PC-3 (cell line): ENCODE measurements at regions not wholly inside any gene's neighbourhood (a gene's known extent, or its start where the extent isn't known, plus 50 kb on each side); places are given as distances from the start of the nearest gene placed in this dataset.

Experiments
- ATAC-seq: fragments of 200-7000 bp; cut with Tn5 transposase; 2 replicates; pipeline ENCODE4 v1.9.1; 2020; ENCODE audit warnings: mild to moderate bottlenecking, moderate library complexity
- BruUV-seq: library from RNA; stranded (reverse); fragments of 400-500 nt; replicated peaks from 2 replicates; lab custom pipeline; 2021; lab: Mats Ljungman, UMichigan
- CTCF ChIA-PET: fragments of 300-600 bp; sonication (Branson Sonifier 250); formaldehyde crosslinking; loops from one replicate; lab custom pipeline; 2022; ENCODE audit warnings: antibody characterized with exemption; lab: Charles Lee
- POLR2A ChIA-PET: fragments of 300-600 bp; sonication (Branson Sonifier 250); formaldehyde crosslinking; loops from one replicate; lab custom pipeline; 2022; ENCODE audit warnings: antibody characterized with exemption; ENCODE audit not compliant: unreplicated experiment; lab: Charles Lee
- DNase-seq: peaks from one replicate; pipeline ENCODE4 v3.0.0-alpha.2; 2015
- H2AFZ ChIP-seq: fragments of 300-600 bp; sonication (generic); 2 replicates; pipeline ENCODE4 v1.6.0; 2016; ENCODE audit warnings: antibody characterized with exemption, low read length
- H3F3A ChIP-seq: fragments of 300-600 bp; sonication (generic); one replicate; pipeline ENCODE4 v1.6.0; 2017; ENCODE audit warnings: antibody characterized with exemption, low read length, control low read depth, mild to moderate bottlenecking; ENCODE audit not compliant: unreplicated experiment
- H3K27ac ChIP-seq: fragments of 300-600 bp; sonication (generic); 2 replicates; pipeline ENCODE4 v1.5.1; 2016; ENCODE audit warnings: mild to moderate bottlenecking, low read length
- H3K27me3 ChIP-seq: fragments of 300-600 bp; sonication (generic); 2 replicates; pipeline ENCODE4 v1.6.1; 2016; ENCODE audit warnings: low read length, mixed read lengths
- H3K36me3 ChIP-seq: fragments of 300-600 bp; sonication (generic); 2 replicates; pipeline ENCODE4 v1.6.1; 2016; ENCODE audit warnings: low read depth, mixed run types, low read length, mixed read lengths
- H3K4me1 ChIP-seq: fragments of 300-600 bp; sonication (generic); 2 replicates; pipeline ENCODE4 v1.5.1; 2016; ENCODE audit warnings: low read length; ENCODE audit not compliant: insufficient read depth
- H3K4me2 ChIP-seq: fragments of 300-600 bp; sonication (generic); 2 replicates; pipeline ENCODE4 v1.6.0; 2016; ENCODE audit warnings: low read length
- H3K4me3 ChIP-seq: fragments of 300-600 bp; sonication (generic); 2 replicates; pipeline ENCODE4 v1.5.1; 2016; ENCODE audit warnings: mild to moderate bottlenecking, low read length, mixed read lengths
- H3K79me2 ChIP-seq: fragments of 300-600 bp; sonication (generic); 2 replicates; pipeline ENCODE4 v1.6.1; 2017; ENCODE audit warnings: low read length, mixed read lengths
- H3K9ac ChIP-seq: fragments of 300-600 bp; sonication (generic); 2 replicates; pipeline ENCODE4 v1.6.0; 2016; ENCODE audit warnings: mild to moderate bottlenecking, low read length
- H3K9me2 ChIP-seq: fragments of 300-600 bp; sonication (generic); replicated peaks from 2 replicates; pipeline ENCODE4 v1.6.1; 2016; ENCODE audit warnings: mixed run types, low read length, mixed read lengths
- H3K9me3 ChIP-seq: fragments of 300-600 bp; sonication (generic); 2 replicates; pipeline ENCODE4 v1.6.1; 2016; ENCODE audit warnings: low read length, mixed read lengths
- H4K20me1 ChIP-seq: fragments of 300-600 bp; sonication (generic); 2 replicates; pipeline ENCODE4 v1.6.1; 2016; ENCODE audit warnings: low read length, mixed read lengths
- CTCF ChIP-seq: fragments of 300-600 bp; sonication (generic); conservative IDR thresholded peaks from 2 replicates; pipeline ENCODE4 v1.5.1; 2017; ENCODE audit warnings: antibody characterized with exemption, low read depth, mild to moderate bottlenecking, low read length
- EZH2 ChIP-seq: fragments of 300-600 bp; sonication (generic); IDR thresholded peaks from one replicate; pipeline ENCODE4 v1.6.1; 2017; ENCODE audit warnings: antibody characterized with exemption, mild to moderate bottlenecking, low read length; ENCODE audit not compliant: unreplicated experiment
- EZH2phosphoT487 ChIP-seq: fragments of 300-600 bp; sonication (generic); IDR thresholded peaks from 2 replicates; pipeline ENCODE4 v1.6.1; 2018; ENCODE audit warnings: mild to moderate bottlenecking, antibody characterized with exemption, low read length, borderline replicate concordance
- intact Hi-C: fragments of 100-400 bp; cut with micrococcal nuclease; formaldehyde crosslinking; loops from 2 replicates; pipeline ENCODE4 v1.9.0; 2023

DNA sequence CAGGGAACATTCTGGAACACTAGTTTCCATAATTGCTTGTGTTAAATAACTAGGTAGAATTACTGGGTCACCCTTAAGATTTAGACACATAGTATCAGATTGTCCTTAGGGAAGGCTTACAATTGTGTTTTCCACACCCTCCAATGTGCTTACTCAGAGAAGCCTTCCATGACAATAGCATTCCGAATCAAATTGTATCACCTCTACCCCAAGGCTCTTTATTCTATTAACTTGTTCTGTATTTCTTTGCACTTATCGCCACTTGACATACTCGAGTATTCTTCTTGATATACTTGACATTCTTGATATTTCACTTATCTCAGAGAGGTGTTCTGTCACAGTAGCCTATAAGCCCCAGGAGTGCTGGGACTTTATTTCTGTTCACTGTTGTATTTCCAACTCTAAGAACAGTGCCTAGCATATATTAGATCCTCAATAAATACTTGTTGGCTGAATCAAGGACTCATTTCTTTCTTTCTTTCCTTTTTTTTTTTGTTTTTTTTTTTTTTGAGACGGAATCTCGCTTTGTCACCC, 238.9 kb upstream of the PDZRN3 start:
- no peak for ATAC-seq
- Histone ChIP-seq H2AFZ (no peak overlapping the region), H3K4me1 (no peaks in the 10 kb centered on the region), H3K79me2 (no peaks in the 10 kb centered on the region), H3K9ac (no peak overlapping the region), H3K36me3 (no peaks in the 10 kb centered on the region), H3K27me3 (no peaks in the 10 kb centered on the region), H3F3A (no peaks in the 10 kb centered on the region), H3K9me2 (no peaks in the 10 kb centered on the region), H3K4me2 (no peak overlapping the region), H4K20me1 (no peaks in the 10 kb centered on the region), H3K4me3 (no peak overlapping the region), H3K9me3 (no peaks in the 10 kb centered on the region), H3K27ac (no peak overlapping the region)
- TF ChIP-seq EZH2 (no peak), EZH2phosphoT487 (no peak), CTCF (no peak)
- intact Hi-C loops: no loop called here
- POLR2A ChIA-PET: no interaction called here
- CTCF ChIA-PET: no interaction called here
- no TSS peak for BruUV-seq
- no peak for DNase-seq

DNA sequence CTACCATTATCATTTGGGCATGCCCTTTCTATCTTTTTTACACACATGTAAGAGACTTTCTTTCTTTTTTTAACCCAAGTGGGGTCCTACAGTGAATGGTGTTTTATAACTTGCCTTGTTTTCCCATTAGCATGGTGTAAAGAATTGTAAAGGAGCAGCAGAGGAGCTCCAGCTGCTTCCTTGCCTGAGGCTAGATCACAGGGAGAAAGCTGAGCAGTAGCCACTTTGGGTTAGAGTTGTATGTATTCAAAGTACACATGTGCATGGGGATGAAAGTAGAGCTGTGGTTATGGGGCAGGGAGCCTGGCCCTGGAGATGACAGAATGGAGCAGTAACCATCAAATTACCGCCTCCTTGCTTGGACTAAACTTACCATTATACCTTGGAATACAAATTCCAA, 231.1 kb upstream of the PDZRN3 start:
- Histone ChIP-seq H3K27ac (no peak overlapping the region), H3K9me2 (no peaks in the 10 kb centered on the region), H3K4me3 (no peak overlapping the region), H3K36me3 (no peaks in the 10 kb centered on the region), H4K20me1 (no peaks in the 10 kb centered on the region), H3K27me3 (no peaks in the 10 kb centered on the region), H3K9me3 (peaks cover 14% of the 10 kb centered on the region; the same call in 1 of the 2 replicates), H2AFZ (no peak overlapping the region), H3K79me2 (no peaks in the 10 kb centered on the region), H3F3A (no peaks in the 10 kb centered on the region), H3K9ac (no peak overlapping the region), H3K4me2 (no peak overlapping the region), H3K4me1 (no peaks in the 10 kb centered on the region)
- intact Hi-C loops: no loop called here
- ATAC-seq (no peak), DNase-seq (no peak)
- CTCF ChIA-PET: no interaction called here
- no TSS peak for BruUV-seq
- no peak for TF ChIP-seq EZH2phosphoT487
- no peak for TF ChIP-seq CTCF
- no peak for TF ChIP-seq EZH2
- POLR2A ChIA-PET: no interaction called here

- H3K9ac ChIP-seq: no peak overlapping the region
- no peaks in the 10 kb centered on the region for H3K27me3 ChIP-seq
- no peak overlapping the region for H3K4me2 ChIP-seq
- ChIA-PET POLR2A (no interaction called here), CTCF (no interaction called here)
- intact Hi-C loops: no loop called here
- TF ChIP-seq CTCF (peak; percentile 50; the same call in 1 of the 2 replicates), EZH2 (no peak)
- peaks cover 7% of the 10 kb centered on the region; the same call in 1 of the 2 replicates for H3K9me3 ChIP-seq
- H3F3A ChIP-seq: no peaks in the 10 kb centered on the region
- H3K4me3 ChIP-seq: no peak overlapping the region
- no peaks in the 10 kb centered on the region for H3K36me3 ChIP-seq
- H3K27ac ChIP-seq: no peak overlapping the region
- no peaks in the 10 kb centered on the region for H3K4me1 ChIP-seq
- no TSS peak for BruUV-seq
- no peak for ATAC-seq
- H3K9me2 ChIP-seq: no peaks in the 10 kb centered on the region
- H3K79me2 ChIP-seq: no peaks in the 10 kb centered on the region
- H4K20me1 ChIP-seq: no peaks in the 10 kb centered on the region
- H2AFZ ChIP-seq: no peak overlapping the region
- DNase-seq: peak; percentile 19
These were observed 223.6 kb upstream of the PDZRN3 start for GRCh38 chr3:73848173-73848906.
